Epithelial cell of esophagus (primary cell): ENCODE measurements at regions not wholly inside any gene's neighbourhood (a gene's known extent, or its start where the extent isn't known, plus 50 kb on each side); places are given as distances from the start of the nearest gene placed in this dataset.
"Not testable (repeated sequence)": the region's sequence is repeated elsewhere in the genome, so short reads cannot be mapped to it uniquely, and the experiment has no call there.

Experiments
- DNase-seq: peaks from one replicate; pipeline ENCODE4 v3.0.0; 2010; ENCODE audit warnings: low read depth
- H3K4me3 ChIP-seq: 2 replicates; pipeline ENCODE4 v1.5.1; 2011; ENCODE audit warnings: mild to moderate bottlenecking, low read length, control low read depth
- TF ChIP-seq, protein P1 (sequence below): IDR thresholded peaks from 2 replicates; pipeline ENCODE4 v1.5.1; 2011; ENCODE audit warnings: low read depth, mild to moderate bottlenecking, low read length, control low read depth, inconsistent platforms; ENCODE audit not compliant: insufficient read depth; ENCODE audit errors: missing control alignments

DNA sequence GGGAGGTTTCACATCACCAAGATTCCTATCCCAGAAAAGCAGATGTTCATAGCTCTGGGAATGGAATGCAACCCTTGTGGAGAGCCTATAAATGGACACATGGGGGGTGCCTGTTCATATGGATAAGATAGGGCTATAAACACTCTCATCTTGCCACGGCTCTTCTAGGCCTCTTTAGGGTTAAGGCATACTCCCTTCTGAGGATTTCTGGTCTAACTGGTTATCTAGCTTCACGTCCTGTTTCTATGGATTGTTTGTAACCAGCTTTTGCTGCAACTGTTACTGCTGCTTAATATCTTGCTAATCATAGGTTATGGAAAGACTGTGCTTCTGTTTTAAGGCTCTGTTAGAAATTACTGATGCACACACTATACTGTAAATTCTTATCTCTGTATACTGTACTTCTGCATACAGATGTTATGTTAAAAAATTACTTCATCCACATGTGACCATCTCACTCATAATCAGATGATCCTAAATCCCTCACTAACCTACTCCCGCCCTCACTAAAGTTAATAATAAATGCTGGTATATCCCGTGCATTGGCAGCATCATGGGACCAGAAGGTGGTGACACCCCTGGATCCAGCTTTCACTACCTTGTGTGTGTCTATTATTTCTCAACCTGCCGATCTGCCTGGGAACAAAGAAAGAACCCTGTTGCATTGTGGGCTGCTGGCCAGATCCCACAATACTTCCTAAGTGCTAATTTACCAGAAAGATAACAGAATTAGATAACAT is 68.7 kb downstream of the PRKAB2 start:
- not testable (repeated sequence) for DNase-seq, H3K4me3 ChIP-seq

DNA sequence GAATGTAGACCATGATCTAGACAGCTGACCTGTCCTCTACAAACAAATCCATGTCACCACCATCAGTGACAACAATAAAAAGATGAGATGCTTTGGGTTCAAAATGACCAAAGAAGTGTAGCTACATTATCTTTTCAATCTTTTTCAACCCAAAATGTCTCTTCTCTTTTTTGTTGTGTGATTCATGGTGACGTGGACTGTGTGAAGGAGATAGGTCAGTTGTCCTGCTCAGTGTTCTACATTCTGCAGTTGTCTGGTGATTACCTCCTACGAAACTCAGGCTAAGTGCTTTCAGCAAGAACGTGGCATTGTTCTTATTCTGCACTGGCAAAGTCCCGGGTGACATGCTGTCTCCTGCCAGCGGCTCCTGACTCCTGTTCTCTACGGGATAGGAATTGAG is 73.1 kb downstream of the PRKAB2 start:
- no peak overlapping the region for H3K4me3 ChIP-seq
- DNase-seq, result no peak
- TF ChIP-seq, protein P1, sequence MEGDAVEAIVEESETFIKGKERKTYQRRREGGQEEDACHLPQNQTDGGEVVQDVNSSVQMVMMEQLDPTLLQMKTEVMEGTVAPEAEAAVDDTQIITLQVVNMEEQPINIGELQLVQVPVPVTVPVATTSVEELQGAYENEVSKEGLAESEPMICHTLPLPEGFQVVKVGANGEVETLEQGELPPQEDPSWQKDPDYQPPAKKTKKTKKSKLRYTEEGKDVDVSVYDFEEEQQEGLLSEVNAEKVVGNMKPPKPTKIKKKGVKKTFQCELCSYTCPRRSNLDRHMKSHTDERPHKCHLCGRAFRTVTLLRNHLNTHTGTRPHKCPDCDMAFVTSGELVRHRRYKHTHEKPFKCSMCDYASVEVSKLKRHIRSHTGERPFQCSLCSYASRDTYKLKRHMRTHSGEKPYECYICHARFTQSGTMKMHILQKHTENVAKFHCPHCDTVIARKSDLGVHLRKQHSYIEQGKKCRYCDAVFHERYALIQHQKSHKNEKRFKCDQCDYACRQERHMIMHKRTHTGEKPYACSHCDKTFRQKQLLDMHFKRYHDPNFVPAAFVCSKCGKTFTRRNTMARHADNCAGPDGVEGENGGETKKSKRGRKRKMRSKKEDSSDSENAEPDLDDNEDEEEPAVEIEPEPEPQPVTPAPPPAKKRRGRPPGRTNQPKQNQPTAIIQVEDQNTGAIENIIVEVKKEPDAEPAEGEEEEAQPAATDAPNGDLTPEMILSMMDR, result no peak

DNA sequence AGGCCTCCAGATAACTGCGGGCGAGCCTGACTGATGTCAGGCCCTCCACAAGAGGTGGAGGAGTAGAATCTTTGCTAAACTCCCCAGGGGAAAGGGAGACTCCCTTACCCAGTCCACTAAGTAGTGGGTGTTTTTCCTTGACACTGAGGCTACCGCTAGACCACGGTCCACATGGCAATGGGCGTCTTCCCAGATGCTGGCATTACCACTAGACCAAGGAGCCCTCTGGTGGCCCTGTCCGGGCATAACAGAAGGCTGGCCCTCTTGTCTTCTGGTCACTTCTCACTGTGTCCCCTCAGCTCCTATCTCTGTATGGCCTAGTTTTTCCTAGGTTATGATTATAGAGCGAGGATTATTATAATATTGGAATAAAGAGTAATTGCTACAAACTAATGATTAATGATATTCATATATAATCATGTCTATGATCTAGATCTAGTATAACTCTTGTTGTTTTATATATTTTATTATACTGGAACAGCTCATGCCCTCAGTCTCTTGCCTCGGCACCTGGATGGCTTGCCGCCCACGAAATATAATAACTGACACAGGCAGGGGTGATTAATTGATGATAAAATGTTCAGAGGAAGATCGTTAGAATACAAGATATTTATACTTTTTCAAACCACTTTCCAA is 73.8 kb downstream of the PRKAB2 start:
- TF ChIP-seq, protein P1, result peak; percentile 40
- not testable (repeated sequence) for H3K4me3 ChIP-seq
- peak; percentile 26 for DNase-seq

DNA sequence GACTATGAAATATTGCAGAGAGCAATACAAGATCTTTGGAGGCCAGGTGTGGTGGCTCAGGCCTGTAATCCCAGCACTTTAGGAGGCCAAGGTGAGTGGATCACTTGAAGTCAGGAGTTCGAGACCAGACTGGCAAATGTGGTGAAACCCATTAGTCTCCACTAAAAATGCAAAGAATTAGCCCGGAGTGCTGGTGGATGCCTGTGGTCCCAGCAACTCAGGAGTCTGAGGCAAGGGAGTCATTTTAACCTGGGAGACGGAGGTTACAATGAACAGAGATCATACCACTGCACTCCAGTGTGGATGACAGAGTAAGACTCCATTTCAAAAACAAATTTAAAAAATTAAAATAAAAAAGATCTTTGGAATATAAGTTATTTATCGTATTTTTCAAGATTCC is 76.6 kb downstream of the PRKAB2 start:
- DNase-seq, result no peak
- H3K4me3 ChIP-seq, result no peak overlapping the region
- TF ChIP-seq, protein P1, result no peak

DNA sequence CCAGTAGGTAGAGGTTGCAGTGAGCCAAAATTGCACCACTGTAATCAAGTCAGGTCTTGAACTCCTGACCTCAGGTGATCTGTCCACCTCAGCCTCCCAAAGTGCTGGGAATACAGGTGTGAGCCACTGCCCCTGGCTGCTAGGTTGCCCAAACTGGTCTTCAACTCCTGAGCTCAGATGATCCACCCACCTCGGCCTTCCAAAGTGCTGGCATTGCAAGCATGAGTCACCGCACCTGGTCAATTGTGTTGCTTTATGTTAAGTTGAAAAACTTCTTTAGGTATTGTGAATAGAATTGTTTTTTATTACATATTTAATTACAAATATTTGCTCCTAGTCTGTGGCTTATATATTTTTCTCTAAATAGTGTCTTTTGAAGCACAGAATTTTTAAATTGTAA is 80.5 kb downstream of the PRKAB2 start:
- no peak overlapping the region for H3K4me3 ChIP-seq
- TF ChIP-seq, protein P1, result no peak

DNA sequence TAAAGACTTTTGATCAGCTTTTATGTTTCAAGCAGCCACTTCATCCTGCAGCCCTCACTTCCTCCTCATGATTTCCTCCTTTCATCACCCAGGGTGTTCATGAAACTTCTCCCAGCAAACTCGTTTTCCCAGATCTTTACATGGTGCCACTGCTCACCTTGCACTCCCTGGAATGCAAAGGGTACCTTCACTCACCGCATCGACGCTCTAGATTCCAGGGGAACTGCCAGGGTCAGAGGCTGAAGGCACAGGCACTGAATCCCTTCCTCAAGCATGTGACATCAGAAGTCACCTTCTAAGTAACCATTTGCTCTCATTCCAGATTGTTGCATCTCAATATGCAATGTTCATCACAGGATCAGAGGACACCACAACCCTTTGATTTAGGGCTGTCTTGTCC is 82.8 kb downstream of the PRKAB2 start:
- DNase-seq, result peak; percentile 23
- H3K4me3 ChIP-seq, result no peak overlapping the region
- TF ChIP-seq, protein P1, result no peak

More for the DNA sequence above, 80.5 kb downstream of the PRKAB2 start:
- DNase-seq, result peak; percentile 82

DNA sequence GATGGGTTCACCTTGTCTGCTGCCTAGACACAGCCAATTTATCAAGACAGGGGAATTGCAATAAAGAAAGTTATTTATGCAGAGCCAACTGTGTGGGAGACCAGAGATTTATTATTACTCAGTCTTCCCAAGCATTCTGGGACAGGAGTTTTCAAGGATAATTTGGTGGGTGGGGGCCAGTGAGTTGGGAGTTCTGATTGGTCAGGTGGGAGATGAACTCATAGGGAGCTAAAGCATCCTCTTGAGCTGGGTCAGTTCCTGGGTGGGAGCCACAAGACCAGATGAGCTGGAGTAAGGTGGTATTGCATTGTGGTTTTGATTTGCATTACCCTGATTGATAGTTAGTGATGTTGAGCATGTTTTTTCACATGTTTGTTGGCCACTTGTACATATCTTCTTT is 86.1 kb downstream of the PRKAB2 start:
- DNase-seq, result no peak
- no peak overlapping the region for H3K4me3 ChIP-seq
- TF ChIP-seq, protein P1, result no peak
